ENCODE measurements at regions not wholly inside any gene's neighbourhood (a gene's known extent, or its start where the extent isn't known, plus 50 kb on each side); places are given as distances from the start of the nearest gene placed in this dataset.
A peak's percentile ranks its signal among the peaks of the same experiment; 100 is the strongest.
"Not testable (repeated sequence)": the region's sequence is repeated elsewhere in the genome, so short reads cannot be mapped to it uniquely, and the experiment has no call there.

- H3K27me3 ChIP-seq (ENCODE audit: control insufficient read depth, insufficient read depth, low read length): no peaks in the 10 kb centered on the region
- H3K4me1 ChIP-seq (ENCODE audit: control insufficient read depth, insufficient read depth, low read length): no peaks in the 10 kb centered on the region
- peaks cover 24% of the 10 kb centered on the region for H3K9me3 ChIP-seq (ENCODE audit: control insufficient read depth, low read depth, low read length)
- DNase-seq: no peak
- no CpG with 5 or more reads among the region's 6 CpGs for WGBS (ENCODE audit: insufficient coverage, low lambda C conversion rate)
- H3K4me3 ChIP-seq (ENCODE audit: low read length): no peak overlapping the region
- no peaks in the 10 kb centered on the region for H3K36me3 ChIP-seq (ENCODE audit: control insufficient read depth, insufficient read depth, low read length)
- H3K27ac ChIP-seq (ENCODE audit: low read length): no peak overlapping the region
Measured at GRCh38 chr19:24004166-24004565, 82.8 kb upstream of the ZNF254 start.

- Histone ChIP-seq H3K9me3 (ENCODE audit: control insufficient read depth, low read depth, low read length) (no peaks in the 10 kb centered on the region), H3K27me3 (ENCODE audit: control insufficient read depth, insufficient read depth, low read length) (no peaks in the 10 kb centered on the region), H3K4me1 (ENCODE audit: control insufficient read depth, insufficient read depth, low read length) (peaks cover 3% of the 10 kb centered on the region), H3K27ac (ENCODE audit: low read length) (no peak overlapping the region), H3K4me3 (ENCODE audit: low read length) (no peak overlapping the region), H3K36me3 (ENCODE audit: control insufficient read depth, insufficient read depth, low read length) (no peaks in the 10 kb centered on the region)
- DNase-seq: peak in 1 of 2 donors; percentile 14
- 100% methylated on average over 1 of the region's 8 CpGs for WGBS (ENCODE audit: insufficient coverage, low lambda C conversion rate)
Measured at GRCh38 chr19:24029941-24030636, 56.9 kb upstream of the ZNF254 start.

GRCh38 chr19:24032651-24033050 is 54.3 kb upstream of the ZNF254 start:
- peak overlapping the region; percentile 99 for H3K27ac ChIP-seq (ENCODE audit: low read length)
- H3K27me3 ChIP-seq (ENCODE audit: control insufficient read depth, insufficient read depth, low read length): no peaks in the 10 kb centered on the region
- no peak for DNase-seq
- no CpG with 5 or more reads among the region's 15 CpGs for WGBS (ENCODE audit: insufficient coverage, low lambda C conversion rate)
- peaks cover 7% of the 10 kb centered on the region for H3K36me3 ChIP-seq (ENCODE audit: control insufficient read depth, insufficient read depth, low read length)
- H3K9me3 ChIP-seq (ENCODE audit: control insufficient read depth, low read depth, low read length): no peaks in the 10 kb centered on the region
- H3K4me1 ChIP-seq (ENCODE audit: control insufficient read depth, insufficient read depth, low read length): peaks cover 4% of the 10 kb centered on the region
- H3K4me3 ChIP-seq (ENCODE audit: low read length): peak overlapping the region; percentile 24

GRCh38 chr19:24033301-24033962 is 53.6 kb upstream of the ZNF254 start:
- WGBS (ENCODE audit: insufficient coverage, low lambda C conversion rate): no CpG with 5 or more reads among the region's 41 CpGs
- H3K27me3 ChIP-seq (ENCODE audit: control insufficient read depth, insufficient read depth, low read length): no peaks in the 10 kb centered on the region
- peak overlapping the region; percentile 99 for H3K27ac ChIP-seq (ENCODE audit: low read length)
- H3K4me1 ChIP-seq (ENCODE audit: control insufficient read depth, insufficient read depth, low read length): peaks cover 4% of the 10 kb centered on the region
- H3K4me3 ChIP-seq (ENCODE audit: low read length): peak overlapping the region; percentile 83
- H3K9me3 ChIP-seq (ENCODE audit: control insufficient read depth, low read depth, low read length): no peaks in the 10 kb centered on the region
- DNase-seq: peak; percentile 89 to 95
- H3K36me3 ChIP-seq (ENCODE audit: control insufficient read depth, insufficient read depth, low read length): peaks cover 8% of the 10 kb centered on the region

- WGBS (ENCODE audit: insufficient coverage, low lambda C conversion rate): no CpG with 5 or more reads among the region's 15 CpGs
- peaks cover 4% of the 10 kb centered on the region for H3K4me1 ChIP-seq (ENCODE audit: control insufficient read depth, insufficient read depth, low read length)
Measured at GRCh38 chr19:24033963-24034342, 53.0 kb upstream of the ZNF254 start.

GRCh38 chr19:24035261-24035880 is 51.6 kb upstream of the ZNF254 start:
- Histone ChIP-seq H3K27ac (ENCODE audit: low read length) (peak overlapping the region; percentile 99), H3K36me3 (ENCODE audit: control insufficient read depth, insufficient read depth, low read length) (peaks cover 17% of the 10 kb centered on the region), H3K4me3 (ENCODE audit: low read length) (peak overlapping the region; percentile 83)
- not testable (repeated sequence) for H3K9me3 ChIP-seq (ENCODE audit: control insufficient read depth, low read depth, low read length); DNase-seq; H3K4me1 ChIP-seq (ENCODE audit: control insufficient read depth, insufficient read depth, low read length); H3K27me3 ChIP-seq (ENCODE audit: control insufficient read depth, insufficient read depth, low read length)
- 75% methylated on average over 7 of the region's 12 CpGs for WGBS (ENCODE audit: insufficient coverage, low lambda C conversion rate)

More at GRCh38 chr19:24033963-24034342, 53.0 kb upstream of the ZNF254 start:
- peak in 1 of 2 donors; percentile 80 for DNase-seq
- Histone ChIP-seq H3K36me3 (ENCODE audit: control insufficient read depth, insufficient read depth, low read length) (peaks cover 13% of the 10 kb centered on the region), H3K9me3 (ENCODE audit: control insufficient read depth, low read depth, low read length) (no peaks in the 10 kb centered on the region), H3K4me3 (ENCODE audit: low read length) (peak overlapping the region; percentile 83), H3K27ac (ENCODE audit: low read length) (peak overlapping the region; percentile 99), H3K27me3 (ENCODE audit: control insufficient read depth, insufficient read depth, low read length) (no peaks in the 10 kb centered on the region)
